ENCODE measurements at regions not wholly inside any gene's neighbourhood (a gene's known extent, or its start where the extent isn't known, plus 50 kb on each side); places are given as distances from the start of the nearest gene placed in this dataset.

DNA sequence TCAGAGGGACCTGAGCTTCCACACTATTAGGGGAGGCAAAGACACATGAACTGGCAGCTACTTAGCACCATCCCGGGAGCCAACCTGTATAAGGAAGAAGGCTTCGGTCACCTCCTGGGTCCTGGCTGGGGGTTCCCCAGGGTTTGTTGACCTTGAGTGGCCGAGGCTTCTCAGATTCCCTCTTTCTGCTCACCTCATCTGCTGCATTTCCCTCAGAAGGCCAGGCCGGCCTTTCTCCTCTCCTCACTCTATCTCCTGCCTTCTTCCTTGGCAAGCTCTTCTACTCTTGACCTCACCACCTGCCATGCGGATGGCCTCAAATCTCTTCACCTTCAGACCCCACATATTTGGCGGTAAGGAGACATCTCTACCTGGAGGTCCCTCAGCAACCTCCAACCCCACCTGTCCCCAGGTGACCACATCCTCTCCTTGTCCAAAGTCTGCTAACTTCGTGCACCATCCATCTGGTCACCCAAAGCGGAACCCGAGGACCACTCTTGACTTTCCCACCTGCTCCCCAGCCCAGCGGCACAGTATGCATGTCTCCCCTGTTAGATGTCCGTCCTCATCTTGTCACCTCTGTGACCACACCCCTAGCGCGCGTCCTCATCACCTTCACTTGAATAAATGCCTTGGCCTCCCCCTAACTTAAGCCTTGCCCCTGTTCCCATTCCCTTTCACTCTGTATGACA lies 133.8 kb upstream of the UNC5B start:
- H3K27ac Mint-ChIP-seq, result peak overlapping the region in 1 of 6 donors; percentile 31
- no peak overlapping the region for H3K4me3 Mint-ChIP-seq
- peaks cover 0 to 1% (median 0%) of the 10 kb centered on the region in 7 donors for H3K9me3 Mint-ChIP-seq
- peaks cover 0 to 11% (median 10%) of the 10 kb centered on the region in 3 donors for H3K27me3 Mint-ChIP-seq
- no peaks in the 10 kb centered on the region for H3K36me3 Mint-ChIP-seq
- H3K4me1 Mint-ChIP-seq, result no peaks in the 10 kb centered on the region
- no peak for DNase-seq
- no peak for ATAC-seq (ENCODE audit: low read depth in 2 of 2)

DNA sequence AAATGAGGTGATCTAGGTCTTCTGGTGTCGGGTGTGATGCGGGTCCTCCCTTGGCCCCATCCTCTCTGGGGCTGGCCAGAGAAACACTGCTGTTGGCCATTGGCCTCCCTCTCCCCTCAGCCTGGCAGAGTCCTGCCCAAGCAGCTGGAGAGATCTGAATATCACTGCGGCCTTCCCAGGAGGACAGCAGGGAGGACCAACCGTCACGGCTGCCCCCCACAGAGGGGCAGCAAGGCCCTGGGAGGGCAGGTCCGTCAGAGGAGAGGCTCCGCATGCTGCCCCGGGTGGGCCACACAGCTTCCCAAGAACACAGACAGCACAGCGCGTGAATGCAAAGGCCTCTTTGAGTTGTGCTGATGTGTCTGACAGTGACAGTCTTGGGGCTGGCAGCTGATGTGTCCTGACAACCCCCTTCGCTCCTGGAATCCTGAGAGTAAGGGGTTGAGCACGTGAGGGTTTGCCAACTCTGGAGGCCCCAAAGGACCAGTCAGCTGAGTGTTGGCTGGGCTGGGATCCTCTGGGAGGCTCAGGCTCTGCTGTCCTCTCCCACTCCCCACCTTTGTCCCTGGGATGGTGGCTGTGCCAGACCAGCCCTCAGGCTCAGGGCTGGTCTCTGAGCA lies 132.5 kb upstream of the UNC5B start:
- no peak for ATAC-seq (ENCODE audit: low read depth in 2 of 2)
- H3K27me3 Mint-ChIP-seq, result peaks cover 0 to 11% (median 10%) of the 10 kb centered on the region in 3 donors
- H3K36me3 Mint-ChIP-seq, result no peaks in the 10 kb centered on the region
- peaks cover 0 to 1% (median 0%) of the 10 kb centered on the region in 7 donors for H3K9me3 Mint-ChIP-seq
- no peak for DNase-seq
- peak overlapping the region in 1 of 8 donors; percentile 66 for H3K4me3 Mint-ChIP-seq
- H3K4me1 Mint-ChIP-seq, result no peaks in the 10 kb centered on the region
- H3K27ac Mint-ChIP-seq, result no peak overlapping the region

DNA sequence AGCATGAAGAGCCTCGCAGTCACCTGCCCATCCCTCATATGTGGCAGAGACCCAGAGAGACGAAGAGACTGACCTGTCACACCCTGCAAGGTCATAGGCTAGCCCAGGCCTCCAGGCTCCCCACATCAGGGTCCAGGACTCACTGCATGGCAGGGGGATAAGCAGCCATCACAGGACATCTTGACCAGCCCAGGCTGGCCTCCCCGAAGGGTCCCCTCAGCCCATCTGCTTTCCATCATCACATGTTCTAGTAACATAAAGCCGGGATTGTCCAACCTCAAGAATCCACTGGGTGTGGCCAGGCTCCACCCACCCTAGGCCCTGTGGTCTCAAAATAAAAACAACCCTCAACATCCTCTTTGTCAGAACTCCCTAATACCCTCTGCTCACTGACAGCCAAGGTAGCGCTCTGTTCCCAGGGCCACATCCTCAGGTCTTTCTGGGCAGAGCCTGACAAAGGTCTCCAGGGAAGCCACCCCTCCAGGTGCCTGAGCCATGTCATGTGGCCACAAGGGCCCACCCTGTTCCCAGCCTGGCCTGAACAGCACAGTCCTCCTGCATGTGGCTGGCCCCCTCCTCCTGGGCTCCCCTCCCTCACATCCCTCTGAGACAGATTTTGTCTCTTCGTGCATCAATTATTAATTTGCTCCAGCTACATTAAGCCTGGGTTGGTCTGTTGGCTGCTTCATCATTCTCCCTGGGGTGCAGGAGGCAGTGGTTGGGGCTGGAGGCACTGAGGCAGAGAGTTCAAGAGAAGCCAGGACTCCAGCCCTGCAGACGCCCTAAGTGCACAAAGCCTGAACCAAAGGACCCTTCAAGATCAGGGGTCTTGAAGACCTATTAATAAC lies 131.8 kb upstream of the UNC5B start:
- ATAC-seq (ENCODE audit: low read depth in 2 of 2), result no peak
- DNase-seq, result no peak
- no peak overlapping the region for H3K27ac Mint-ChIP-seq

DNA sequence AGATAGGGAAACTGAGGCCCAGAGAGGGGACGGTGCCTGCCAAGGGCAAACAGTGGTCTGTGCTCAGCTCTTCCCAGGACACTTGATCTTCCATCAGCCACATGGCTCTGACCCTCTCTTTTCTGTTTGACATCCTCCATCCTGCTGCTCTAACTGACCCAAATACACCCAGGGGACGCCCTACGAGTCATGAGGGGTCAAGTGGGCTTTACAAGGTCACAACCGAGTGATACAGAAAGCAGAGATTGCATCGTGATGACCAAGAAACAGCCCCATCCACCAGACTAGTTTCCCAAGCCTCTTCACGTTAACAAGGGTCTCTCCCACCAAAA lies 131.2 kb upstream of the UNC5B start:
- no peak overlapping the region for H3K4me3 Mint-ChIP-seq
- DNase-seq (no peak), ATAC-seq (ENCODE audit: low read depth in 2 of 2) (no peak)
- H3K9me3 Mint-ChIP-seq, result peaks cover 0 to 1% (median 0%) of the 10 kb centered on the region in 7 donors
- no peak overlapping the region for H3K27ac Mint-ChIP-seq
- peaks cover 0 to 11% (median 10%) of the 10 kb centered on the region in 3 donors for H3K27me3 Mint-ChIP-seq
- H3K36me3 Mint-ChIP-seq, result no peaks in the 10 kb centered on the region
- H3K4me1 Mint-ChIP-seq, result no peaks in the 10 kb centered on the region

More for the DNA sequence above, 131.8 kb upstream of the UNC5B start:
- H3K27me3 Mint-ChIP-seq, result peaks cover 0 to 11% (median 10%) of the 10 kb centered on the region in 3 donors
- no peaks in the 10 kb centered on the region for H3K4me1 Mint-ChIP-seq
- no peaks in the 10 kb centered on the region for H3K36me3 Mint-ChIP-seq
- no peak overlapping the region for H3K4me3 Mint-ChIP-seq
- H3K9me3 Mint-ChIP-seq, result peaks cover 0 to 1% (median 0%) of the 10 kb centered on the region in 7 donors

GRCh38 chr10:71081912-71082311 lies 130.5 kb upstream of the UNC5B start:
- Mint-ChIP-seq H3K4me1 (no peaks in the 10 kb centered on the region), H3K36me3 (no peaks in the 10 kb centered on the region), H3K27me3 (peaks cover 0 to 10% (median 6%) of the 10 kb centered on the region in 3 donors), H3K9me3 (peaks cover 0 to 1% (median 0%) of the 10 kb centered on the region in 7 donors), H3K27ac (no peak overlapping the region), H3K4me3 (no peak overlapping the region)
- DNase-seq, result no peak
- no peak for ATAC-seq (ENCODE audit: low read depth in 2 of 2)

GRCh38 chr10:71082960-71083715 lies 129.2 kb upstream of the UNC5B start:
- Mint-ChIP-seq H3K4me1 (no peaks in the 10 kb centered on the region), H3K4me3 (no peak overlapping the region), H3K27me3 (peaks cover 0 to 10% (median 6%) of the 10 kb centered on the region in 3 donors), H3K27ac (no peak overlapping the region), H3K9me3 (peaks cover 0 to 1% (median 0%) of the 10 kb centered on the region in 7 donors), H3K36me3 (no peaks in the 10 kb centered on the region)
- DNase-seq (no peak), ATAC-seq (ENCODE audit: low read depth in 2 of 2) (no peak)

- Mint-ChIP-seq H3K4me3 (no peak overlapping the region), H3K36me3 (no peaks in the 10 kb centered on the region), H3K27ac (no peak overlapping the region), H3K9me3 (peaks cover 0 to 1% (median 0%) of the 10 kb centered on the region in 7 donors), H3K4me1 (no peaks in the 10 kb centered on the region), H3K27me3 (peaks cover 0 to 10% (median 6%) of the 10 kb centered on the region in 3 donors)
- no peak for DNase-seq
- no peak for ATAC-seq (ENCODE audit: low read depth in 2 of 2)
These were observed 128.7 kb upstream of the UNC5B start for GRCh38 chr10:71083716-71083975.

DNA sequence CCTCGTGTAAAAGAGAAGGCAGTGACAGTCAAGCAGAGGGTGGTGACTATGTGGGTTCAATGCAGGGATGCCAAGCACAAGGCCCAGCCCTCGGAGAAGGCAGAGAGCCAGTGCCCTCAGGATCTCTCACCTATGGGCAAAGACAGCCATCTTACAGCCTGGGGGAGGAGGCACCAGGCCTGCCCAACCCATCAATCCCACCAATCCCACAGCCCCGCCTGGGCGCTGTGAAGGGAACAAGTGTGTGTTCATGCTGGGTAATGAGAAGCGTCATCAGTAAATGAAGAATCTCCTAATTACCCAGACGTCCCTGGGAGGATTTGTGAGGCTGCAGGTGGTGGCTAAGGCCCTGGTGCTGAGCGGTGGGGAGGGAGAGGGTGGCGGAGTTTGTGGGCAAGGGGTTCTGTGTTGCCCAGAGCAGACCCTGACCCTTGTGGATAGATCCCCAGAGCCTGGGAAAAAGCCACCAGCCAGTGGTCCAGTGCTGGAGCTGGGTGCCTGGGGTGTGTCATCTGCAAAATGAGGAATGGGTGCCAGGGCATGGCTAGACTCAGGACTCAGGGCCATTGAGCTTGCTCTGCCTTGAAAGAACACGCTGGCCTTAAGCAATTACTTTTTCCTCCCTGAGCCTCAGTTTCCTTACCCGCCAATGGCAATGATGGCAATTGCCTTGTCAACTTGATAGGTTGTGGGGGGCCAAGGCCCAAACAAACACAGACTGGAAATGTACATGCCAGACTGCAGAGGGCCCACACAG lies 128.1 kb upstream of the UNC5B start:
- no peaks in the 10 kb centered on the region for H3K36me3 Mint-ChIP-seq
- ATAC-seq (ENCODE audit: low read depth in 2 of 2) (no peak), DNase-seq (no peak)
- H3K4me3 Mint-ChIP-seq, result peak overlapping the region in 1 of 8 donors; percentile 77
- peaks cover 0 to 10% (median 6%) of the 10 kb centered on the region in 3 donors for H3K27me3 Mint-ChIP-seq
- H3K27ac Mint-ChIP-seq, result no peak overlapping the region
- no peaks in the 10 kb centered on the region for H3K4me1 Mint-ChIP-seq
- no peaks in the 10 kb centered on the region for H3K9me3 Mint-ChIP-seq

- DNase-seq, result no peak
- no peaks in the 10 kb centered on the region for H3K9me3 Mint-ChIP-seq
- no peaks in the 10 kb centered on the region for H3K36me3 Mint-ChIP-seq
- peak overlapping the region in 1 of 8 donors; percentile 77 for H3K4me3 Mint-ChIP-seq
- ATAC-seq (ENCODE audit: low read depth in 2 of 2), result no peak
- H3K27ac Mint-ChIP-seq, result no peak overlapping the region
- no peaks in the 10 kb centered on the region for H3K4me1 Mint-ChIP-seq
- H3K27me3 Mint-ChIP-seq, result peaks cover 0 to 11% (median 6%) of the 10 kb centered on the region in 3 donors
These were observed 127.6 kb upstream of the UNC5B start for GRCh38 chr10:71084818-71085126.

DNA sequence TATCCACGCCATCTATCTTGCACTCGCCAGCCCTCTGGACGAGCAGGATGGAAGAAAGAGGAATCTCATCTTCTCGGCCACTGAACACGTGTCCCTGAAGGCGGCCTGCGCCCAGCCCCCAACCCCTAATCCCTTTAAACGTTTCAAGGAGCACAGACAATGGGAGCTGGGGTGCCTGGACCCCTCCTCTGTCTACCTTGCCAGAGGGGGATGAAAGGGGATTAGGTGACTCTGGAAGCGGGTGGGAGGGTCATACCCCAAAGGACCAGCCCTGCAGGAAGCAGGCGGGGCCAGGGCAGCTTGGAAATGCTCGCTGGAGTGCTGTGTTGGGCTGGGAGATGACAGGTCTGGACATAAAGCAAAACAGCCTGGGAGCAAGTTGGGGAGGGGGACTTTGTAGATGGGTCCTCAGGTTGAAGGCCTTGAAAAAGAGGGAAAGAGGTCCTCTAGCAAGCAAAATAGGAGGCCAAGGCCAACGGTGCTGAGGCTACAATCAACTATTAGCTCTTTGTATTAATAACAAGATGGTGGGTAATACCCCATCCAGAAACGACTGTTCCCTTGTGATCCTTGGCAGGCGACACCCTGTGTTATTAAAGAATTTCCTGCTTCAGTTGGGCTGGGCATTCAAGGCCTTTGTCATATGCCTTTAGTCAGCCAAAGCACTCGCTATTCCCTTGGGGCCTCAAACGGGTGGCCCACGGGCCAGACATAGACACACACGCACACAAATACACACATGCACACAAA lies 126.5 kb upstream of the UNC5B start:
- Mint-ChIP-seq H3K9me3 (peaks cover 0 to 4% (median 0%) of the 10 kb centered on the region in 7 donors), H3K36me3 (no peaks in the 10 kb centered on the region), H3K27ac (no peak overlapping the region), H3K4me3 (no peak overlapping the region), H3K27me3 (peaks cover 0 to 18% (median 10%) of the 10 kb centered on the region in 3 donors), H3K4me1 (no peaks in the 10 kb centered on the region)
- DNase-seq, result no peak
- no peak for ATAC-seq (ENCODE audit: low read depth in 2 of 2)

DNA sequence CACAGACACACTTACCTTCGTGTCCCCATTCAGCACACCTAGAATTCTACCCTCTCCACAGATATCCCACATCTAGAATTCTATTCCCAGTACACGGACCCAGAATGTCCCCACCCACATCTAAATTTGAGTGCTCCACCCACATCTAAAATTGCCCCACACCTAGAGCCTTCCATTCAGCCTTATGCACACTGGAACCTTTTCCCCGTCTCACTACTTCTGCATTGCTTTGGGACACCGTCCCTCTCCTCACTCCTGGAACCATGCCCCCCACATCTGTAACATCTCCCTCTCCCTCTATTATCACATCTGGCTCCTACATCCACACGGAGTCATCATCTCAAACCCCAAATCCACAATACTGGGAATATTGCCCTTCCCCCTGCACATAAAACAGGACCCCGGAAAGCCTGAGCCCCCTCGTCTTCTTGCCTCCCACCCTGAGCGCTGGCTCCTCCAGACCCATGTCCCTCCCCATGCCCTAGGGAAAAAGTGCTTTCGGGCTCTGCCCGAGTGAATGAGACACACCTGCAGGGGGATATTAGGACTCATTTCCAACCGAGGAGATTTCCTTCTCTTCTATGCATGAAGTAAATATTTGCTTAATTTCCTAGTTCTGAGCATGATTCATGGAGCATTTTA lies 125.8 kb upstream of the UNC5B start:
- ATAC-seq (ENCODE audit: low read depth in 2 of 2) (no peak), DNase-seq (no peak)
- Mint-ChIP-seq H3K4me3 (no peak overlapping the region), H3K4me1 (no peaks in the 10 kb centered on the region), H3K27me3 (peaks cover 3 to 16% (median 6%) of the 10 kb centered on the region in 3 donors), H3K27ac (no peak overlapping the region), H3K36me3 (no peaks in the 10 kb centered on the region), H3K9me3 (peaks cover 0 to 4% (median 0%) of the 10 kb centered on the region in 7 donors)

DNA sequence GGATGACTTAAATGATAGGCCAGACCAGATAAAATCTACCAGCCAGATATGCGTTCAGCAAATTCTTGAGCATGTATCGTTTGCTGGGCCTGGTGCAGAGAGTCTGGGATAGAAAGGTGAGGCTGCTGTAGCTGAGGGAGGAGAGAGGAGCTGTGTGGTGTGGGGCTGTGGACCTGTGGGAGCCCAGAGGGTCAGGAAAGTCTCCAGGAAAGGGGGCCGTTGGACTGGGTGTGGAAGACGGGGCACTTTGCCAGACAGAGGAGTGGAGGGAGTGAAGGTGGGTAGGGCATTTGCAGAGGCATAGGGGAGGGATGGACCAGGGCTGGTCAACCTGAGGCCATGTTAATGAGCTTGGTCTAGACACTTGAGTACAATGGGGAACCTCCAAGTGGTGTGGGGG lies 124.7 kb upstream of the UNC5B start:
- H3K27me3 Mint-ChIP-seq, result peaks cover 3 to 21% (median 6%) of the 10 kb centered on the region in 3 donors
- ATAC-seq (ENCODE audit: low read depth in 2 of 2) (no peak), DNase-seq (no peak)
- no peaks in the 10 kb centered on the region for H3K36me3 Mint-ChIP-seq
- peaks cover 0 to 6% (median 0%) of the 10 kb centered on the region in 7 donors for H3K9me3 Mint-ChIP-seq
- no peaks in the 10 kb centered on the region for H3K4me1 Mint-ChIP-seq
- H3K27ac Mint-ChIP-seq, result no peak overlapping the region
- H3K4me3 Mint-ChIP-seq, result no peak overlapping the region
